Osteocyte (in vitro differentiated cells): ENCODE measurements at regions not wholly inside any gene's neighbourhood (a gene's known extent, or its start where the extent isn't known, plus 50 kb on each side); places are given as distances from the start of the nearest gene placed in this dataset.
"Not testable (repeated sequence)": the region's sequence is repeated elsewhere in the genome, so short reads cannot be mapped to it uniquely, and the experiment has no call there.

Experiments
- DNase-seq: peaks from one replicate; pipeline ENCODE4 v3.0.0; 2021; ENCODE audit warnings: mixed read lengths; ENCODE audit not compliant: unreplicated experiment; ENCODE audit errors: extremely low spot score
- H3K27ac Mint-ChIP-seq: one replicate; pipeline ENCODE4 v1.8.0; 2021; ENCODE audit warnings: mild to moderate bottlenecking, mixed read lengths; ENCODE audit not compliant: unreplicated experiment
- H3K27me3 Mint-ChIP-seq: one replicate; pipeline ENCODE4 v1.8.0; 2021; ENCODE audit warnings: mixed read lengths; ENCODE audit not compliant: unreplicated experiment
- H3K36me3 Mint-ChIP-seq: one replicate; pipeline ENCODE4 v1.8.0; 2021; ENCODE audit warnings: mixed read lengths; ENCODE audit not compliant: unreplicated experiment
- H3K4me1 Mint-ChIP-seq: one replicate; pipeline ENCODE4 v1.8.0; 2021; ENCODE audit warnings: mixed read lengths; ENCODE audit not compliant: unreplicated experiment
- H3K4me3 Mint-ChIP-seq: one replicate; pipeline ENCODE4 v1.8.0; 2021; ENCODE audit warnings: mild to moderate bottlenecking, moderate library complexity, mixed read lengths; ENCODE audit not compliant: unreplicated experiment
- H3K9me3 Mint-ChIP-seq: one replicate; pipeline ENCODE4 v1.8.0; 2021; ENCODE audit warnings: mixed read lengths; ENCODE audit not compliant: unreplicated experiment
- TF ChIP-seq, protein P1 (sequence below): fragments of 200-600 bp; sonication (generic); IDR thresholded peaks from 2 replicates; pipeline ENCODE4 v1.5.0; 2021; ENCODE audit warnings: antibody characterized with exemption, mild to moderate bottlenecking, moderate library complexity

DNA sequence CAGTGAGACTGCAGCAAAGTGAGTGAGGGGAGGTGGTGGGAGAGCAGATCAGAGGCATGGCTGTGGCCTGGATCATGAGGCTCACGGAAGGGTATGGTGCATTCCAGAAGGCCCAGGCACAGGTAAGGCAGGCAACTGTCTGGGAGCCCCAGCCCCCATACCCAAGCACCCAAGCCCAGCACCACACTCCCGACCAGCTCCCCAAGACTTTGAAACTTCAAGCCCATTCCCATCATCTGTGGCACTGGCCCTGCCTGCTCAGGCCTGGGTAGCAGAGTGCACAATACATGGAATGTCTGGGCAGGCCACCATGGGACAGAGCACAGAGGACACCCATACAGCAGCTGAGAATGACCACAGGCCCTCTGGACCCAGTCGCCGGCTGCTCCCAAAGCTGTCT is 202.6 kb upstream of the ARL4C start:
- Mint-ChIP-seq H3K36me3 (peaks cover 5% of the 10 kb centered on the region), H3K9me3 (peaks cover 5% of the 10 kb centered on the region), H3K4me3 (no peak overlapping the region), H3K27me3 (no peaks in the 10 kb centered on the region), H3K4me1 (peaks cover 11% of the 10 kb centered on the region), H3K27ac (no peak overlapping the region)
- TF ChIP-seq, protein P1, sequence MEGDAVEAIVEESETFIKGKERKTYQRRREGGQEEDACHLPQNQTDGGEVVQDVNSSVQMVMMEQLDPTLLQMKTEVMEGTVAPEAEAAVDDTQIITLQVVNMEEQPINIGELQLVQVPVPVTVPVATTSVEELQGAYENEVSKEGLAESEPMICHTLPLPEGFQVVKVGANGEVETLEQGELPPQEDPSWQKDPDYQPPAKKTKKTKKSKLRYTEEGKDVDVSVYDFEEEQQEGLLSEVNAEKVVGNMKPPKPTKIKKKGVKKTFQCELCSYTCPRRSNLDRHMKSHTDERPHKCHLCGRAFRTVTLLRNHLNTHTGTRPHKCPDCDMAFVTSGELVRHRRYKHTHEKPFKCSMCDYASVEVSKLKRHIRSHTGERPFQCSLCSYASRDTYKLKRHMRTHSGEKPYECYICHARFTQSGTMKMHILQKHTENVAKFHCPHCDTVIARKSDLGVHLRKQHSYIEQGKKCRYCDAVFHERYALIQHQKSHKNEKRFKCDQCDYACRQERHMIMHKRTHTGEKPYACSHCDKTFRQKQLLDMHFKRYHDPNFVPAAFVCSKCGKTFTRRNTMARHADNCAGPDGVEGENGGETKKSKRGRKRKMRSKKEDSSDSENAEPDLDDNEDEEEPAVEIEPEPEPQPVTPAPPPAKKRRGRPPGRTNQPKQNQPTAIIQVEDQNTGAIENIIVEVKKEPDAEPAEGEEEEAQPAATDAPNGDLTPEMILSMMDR = no peak
- peak; percentile 60 for DNase-seq

GRCh38 chr2:234697300-234697876 is 200.5 kb upstream of the ARL4C start:
- not testable (repeated sequence) for H3K9me3 Mint-ChIP-seq, H3K4me3 Mint-ChIP-seq, H3K27me3 Mint-ChIP-seq, H3K4me1 Mint-ChIP-seq, H3K36me3 Mint-ChIP-seq, H3K27ac Mint-ChIP-seq
- peak; percentile 2 for DNase-seq

GRCh38 chr2:234695981-234696380 is 199.1 kb upstream of the ARL4C start:
- no peak for DNase-seq
- Mint-ChIP-seq H3K4me3 (no peak overlapping the region), H3K27ac (no peak overlapping the region), H3K27me3 (no peaks in the 10 kb centered on the region), H3K36me3 (peaks cover 6% of the 10 kb centered on the region), H3K9me3 (peaks cover 5% of the 10 kb centered on the region), H3K4me1 (peaks cover 13% of the 10 kb centered on the region)
- TF ChIP-seq, protein P1 = no peak

DNA sequence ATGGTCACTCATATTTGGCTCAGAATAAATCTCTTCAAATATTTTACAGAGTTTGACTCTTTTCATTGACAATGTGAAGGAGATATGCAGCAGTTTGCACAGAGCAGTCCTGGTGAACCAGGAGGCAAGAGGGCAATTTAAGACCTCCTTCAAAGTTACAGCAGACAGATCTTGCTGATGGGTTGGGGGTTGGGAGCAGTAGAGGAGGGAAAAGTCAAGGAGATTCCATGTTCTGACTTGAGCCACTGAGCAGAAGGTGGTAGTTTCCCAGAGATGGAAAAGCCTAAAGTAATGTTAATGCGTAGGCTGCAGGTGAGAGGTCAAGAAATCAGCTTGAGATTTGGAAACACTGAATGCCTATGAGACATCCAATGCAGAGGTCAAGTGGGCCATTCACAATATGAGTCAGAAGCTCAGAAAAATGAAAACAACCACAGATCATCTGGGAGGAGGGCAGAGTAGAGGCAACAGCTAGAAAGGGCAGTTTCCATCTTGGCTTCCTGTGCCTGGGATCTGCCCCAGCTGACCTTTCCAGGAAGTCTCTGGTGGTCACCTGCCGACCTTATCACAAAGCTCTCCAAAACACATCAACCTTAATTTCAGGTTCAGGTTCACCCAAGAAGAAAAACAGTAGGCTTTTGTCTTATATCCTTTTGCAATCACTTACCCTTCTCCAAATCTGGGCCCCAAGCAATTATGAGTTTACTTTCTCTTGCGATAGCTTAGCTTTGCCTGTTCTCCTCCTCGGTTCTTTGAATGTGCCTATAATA is 197.5 kb upstream of the ARL4C start:
- no peak overlapping the region for H3K27ac Mint-ChIP-seq
- H3K27me3 Mint-ChIP-seq = no peaks in the 10 kb centered on the region
- peak; percentile 25 for DNase-seq
- H3K4me3 Mint-ChIP-seq = no peak overlapping the region
- peaks cover 6% of the 10 kb centered on the region for H3K36me3 Mint-ChIP-seq
- TF ChIP-seq, protein P1 = no peak
- peaks cover 5% of the 10 kb centered on the region for H3K9me3 Mint-ChIP-seq
- peaks cover 20% of the 10 kb centered on the region for H3K4me1 Mint-ChIP-seq

GRCh38 chr2:234693681-234694190 is 196.9 kb upstream of the ARL4C start:
- not testable (repeated sequence) for H3K4me3 Mint-ChIP-seq, H3K27ac Mint-ChIP-seq, H3K36me3 Mint-ChIP-seq, H3K27me3 Mint-ChIP-seq, H3K9me3 Mint-ChIP-seq
- peak; percentile 8 for DNase-seq
- H3K4me1 Mint-ChIP-seq = peaks cover 20% of the 10 kb centered on the region

DNA sequence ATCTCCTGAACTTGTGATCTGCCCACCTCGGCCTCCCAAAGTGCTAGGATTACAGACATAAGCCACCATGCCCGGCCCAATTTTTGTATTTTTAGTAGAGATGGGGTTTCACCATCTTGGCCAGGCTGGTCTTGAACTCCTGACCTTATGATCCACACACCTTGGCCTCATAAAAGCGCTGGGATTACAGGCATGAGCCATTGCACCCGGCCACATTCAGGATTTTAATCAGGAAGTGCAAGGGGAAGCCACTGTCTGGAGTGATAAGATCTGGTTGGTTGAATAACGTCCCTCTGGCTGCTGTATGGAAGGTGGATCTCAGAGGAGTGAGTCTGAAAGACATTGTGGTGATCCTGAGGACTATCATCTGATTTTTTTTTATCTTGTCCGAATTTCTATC is 196.3 kb upstream of the ARL4C start:
- H3K4me3 Mint-ChIP-seq, H3K27ac Mint-ChIP-seq, H3K27me3 Mint-ChIP-seq, H3K36me3 Mint-ChIP-seq, H3K9me3 Mint-ChIP-seq: not testable (repeated sequence)
- peak; percentile 6 for DNase-seq
- peaks cover 20% of the 10 kb centered on the region for H3K4me1 Mint-ChIP-seq
